DMS 273 (cell line): ENCODE measurements at regions not wholly inside any gene's neighbourhood (a gene's known extent, or its start where the extent isn't known, plus 50 kb on each side); places are given as distances from the start of the nearest gene placed in this dataset.
"Not testable (repeated sequence)": the region's sequence is repeated elsewhere in the genome, so short reads cannot be mapped to it uniquely, and the experiment has no call there.

ENCODE experiments used
- DNase-seq: peaks from one replicate; lab custom pipeline; 2025; ENCODE audit not compliant: unreplicated experiment; lab: John Stamatoyannopoulos, UW

- DNase-seq: peak; percentile 36
Measured at GRCh38 chr7:149637911-149638565, 135.3 kb downstream of the ZNF467 start.

- DNase-seq: peak; percentile 95
Measured at GRCh38 chr7:149635561-149636329, 137.6 kb downstream of the ZNF467 start.

- DNase-seq: no peak
Measured at GRCh38 chr7:149633976-149634945, 136.7 kb upstream of the ZNF746 start.

DNA sequence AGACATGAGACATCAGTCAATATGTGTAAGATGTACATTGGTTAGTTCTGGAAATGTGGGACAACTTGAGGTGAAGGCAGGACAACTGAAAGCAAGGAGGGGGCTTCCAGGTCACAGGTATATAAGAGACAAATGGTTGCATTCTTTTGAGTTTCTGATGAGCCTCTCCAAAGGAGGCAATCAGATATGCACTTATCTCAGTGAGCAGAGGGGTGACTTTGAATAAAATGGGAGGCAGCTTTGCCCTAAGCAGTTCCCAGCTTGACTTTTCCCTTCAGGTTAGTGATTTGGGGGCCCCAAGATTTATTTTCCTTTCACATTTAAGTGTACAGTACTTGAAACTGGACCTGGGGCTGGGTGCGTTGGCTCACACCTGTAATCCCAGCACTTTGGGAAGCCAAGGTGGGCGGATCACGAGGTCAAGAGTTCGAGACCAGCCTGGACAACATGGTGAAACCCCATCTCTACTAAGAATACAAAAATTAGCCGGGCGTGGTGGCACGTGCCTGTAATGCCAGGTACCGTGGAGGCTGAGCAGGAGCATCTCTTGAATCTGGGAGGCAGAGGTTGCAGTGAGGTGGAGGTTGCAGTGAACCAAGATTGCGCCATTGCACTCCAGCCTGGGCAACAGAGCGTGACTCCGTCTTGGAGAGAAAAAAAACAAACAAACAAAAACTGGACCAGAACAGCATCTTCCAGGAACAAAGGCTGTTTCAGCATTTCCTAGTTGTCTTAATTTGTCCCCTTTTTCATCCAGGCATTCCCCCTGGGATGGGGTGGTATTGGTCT is 130.9 kb upstream of the ZNF746 start:
- not testable (repeated sequence) for DNase-seq

GRCh38 chr7:149627911-149628310 is 130.3 kb upstream of the ZNF746 start:
- no peak for DNase-seq

- no peak for DNase-seq
Measured at GRCh38 chr7:149626972-149627371, 129.4 kb upstream of the ZNF746 start.

DNA sequence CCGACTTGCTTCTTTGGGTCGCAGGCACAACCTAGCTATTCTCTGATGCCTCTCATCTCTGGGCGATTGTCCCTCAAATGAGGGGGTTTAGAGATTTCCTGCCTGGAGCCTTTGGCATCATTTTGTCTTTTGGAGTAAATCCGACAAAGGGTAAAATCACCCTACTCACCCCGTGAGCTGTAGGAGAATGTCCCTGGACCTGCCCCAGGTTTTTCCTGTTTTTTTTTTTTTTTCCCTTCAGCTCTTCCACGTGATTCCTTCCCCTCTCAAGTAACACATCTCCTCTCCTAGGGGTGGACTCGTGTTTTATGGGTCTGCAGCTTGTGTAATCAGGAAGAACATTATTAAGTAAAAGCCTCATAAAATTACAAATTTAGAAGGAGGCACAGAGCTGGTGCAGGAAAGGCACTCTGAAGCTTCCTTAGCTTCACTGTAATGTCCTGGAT is 128.4 kb upstream of the ZNF746 start:
- DNase-seq: no peak

DNA sequence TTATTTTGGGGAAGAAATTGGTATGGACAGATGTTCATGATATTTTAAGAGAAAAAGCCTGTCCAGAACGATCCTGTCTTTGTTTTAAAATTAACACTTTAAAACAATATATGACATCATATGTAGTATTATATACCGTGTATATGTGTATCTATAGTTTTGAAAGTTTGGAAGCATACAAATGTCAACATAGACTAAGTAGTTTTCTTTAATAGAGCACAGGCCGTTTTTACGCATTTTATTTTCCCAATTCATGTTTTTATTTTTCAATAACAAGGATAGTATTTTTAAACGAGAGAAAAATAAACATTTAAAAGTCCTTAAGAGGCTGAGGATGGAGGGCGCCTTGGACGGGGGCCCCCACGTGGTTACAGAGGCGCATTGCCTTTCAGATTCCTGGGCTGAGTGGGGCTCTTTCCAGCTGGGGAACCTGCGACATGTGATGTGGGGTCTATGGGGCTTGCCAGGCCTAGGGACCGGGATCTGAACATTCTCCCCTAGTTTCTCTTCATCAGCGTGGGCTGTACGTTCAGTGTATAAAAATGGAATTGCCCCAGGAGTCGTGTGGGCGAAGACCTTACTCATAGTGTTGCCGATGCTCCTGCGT is 127.8 kb upstream of the ZNF746 start:
- DNase-seq: peak; percentile 90

GRCh38 chr7:149624419-149625339 is 127.1 kb upstream of the ZNF746 start:
- peak; percentile 98 for DNase-seq

- peak; percentile 73 for DNase-seq
Measured at GRCh38 chr7:149624006-149624405, 126.4 kb upstream of the ZNF746 start.

- DNase-seq: peak; percentile 71
Measured at GRCh38 chr7:149623262-149623997, 125.8 kb upstream of the ZNF746 start.

DNA sequence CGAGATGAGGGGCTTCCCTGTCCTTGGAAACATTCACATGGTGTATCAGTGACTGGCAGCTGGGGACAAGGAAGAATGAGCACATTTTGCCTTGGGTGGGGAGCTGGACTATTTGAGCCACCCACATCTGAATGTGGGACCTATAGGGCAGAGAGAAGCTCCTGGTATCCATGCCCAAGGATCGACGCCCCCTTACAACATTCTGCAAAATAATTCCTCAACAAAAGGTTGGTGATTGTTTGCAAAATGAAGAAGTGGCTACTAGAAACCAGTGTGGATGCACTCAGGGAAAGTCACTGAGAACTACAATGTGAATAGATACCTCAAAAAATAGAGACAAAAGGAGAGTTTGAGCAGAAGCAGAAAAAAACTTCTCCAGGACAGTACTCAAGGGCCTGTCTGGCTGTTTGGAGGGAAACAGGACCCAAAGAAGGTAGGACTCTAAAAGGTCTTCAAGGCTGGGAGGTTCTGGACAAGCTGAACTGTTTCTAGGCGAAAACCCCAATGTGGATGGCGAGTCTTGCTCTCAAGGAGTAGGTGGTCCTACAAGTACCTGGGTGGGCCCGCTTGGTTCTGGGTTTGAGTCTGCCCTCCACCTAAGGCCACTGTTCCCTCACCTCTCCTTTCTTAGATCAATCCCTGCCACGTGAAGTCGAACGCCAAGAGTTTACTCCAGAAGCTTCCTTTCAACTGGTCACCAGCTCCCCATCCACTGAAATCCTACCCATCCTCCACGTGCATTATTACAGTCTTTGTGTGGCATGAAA is 125.0 kb upstream of the ZNF746 start:
- DNase-seq: no peak

DNA sequence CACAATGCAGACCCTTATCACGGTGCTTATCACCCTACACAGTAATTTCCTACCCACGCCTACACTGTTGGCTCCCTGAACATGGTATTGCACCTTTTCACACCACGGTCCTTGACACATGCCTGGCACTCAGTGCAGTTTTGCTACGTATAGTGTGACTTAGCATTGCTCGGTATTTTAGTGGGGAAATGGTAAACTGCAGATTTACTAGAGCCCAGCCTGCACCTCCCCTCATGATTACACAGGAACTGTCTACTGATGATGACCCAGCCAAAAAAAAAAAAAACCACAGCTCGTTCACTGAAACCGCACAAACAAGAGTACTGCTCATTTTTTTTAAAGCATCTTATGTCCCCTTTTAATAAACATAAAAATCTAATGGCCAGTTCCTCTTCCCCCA is 124.2 kb upstream of the ZNF746 start:
- DNase-seq: no peak

DNA sequence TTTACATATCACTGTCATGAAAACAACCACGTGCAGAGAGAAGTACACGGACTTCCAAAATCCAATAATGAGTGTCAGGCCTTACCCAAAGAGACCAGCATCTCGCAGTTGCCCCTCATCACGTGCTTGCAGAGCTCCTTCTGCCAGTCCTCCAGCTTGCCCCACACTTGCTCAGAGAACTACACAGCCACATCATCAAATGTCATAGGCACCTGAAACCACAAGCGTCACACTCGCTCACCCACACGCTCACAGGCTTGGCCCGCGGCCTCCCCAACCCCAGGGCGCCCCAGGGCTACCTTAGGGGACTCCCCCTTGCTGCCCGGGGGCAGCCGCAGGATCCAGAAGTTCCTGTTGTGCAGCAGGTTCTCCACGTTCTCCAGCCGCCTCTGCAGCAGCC is 123.4 kb upstream of the ZNF746 start:
- no peak for DNase-seq

GRCh38 chr7:149616898-149617297 is 119.3 kb upstream of the ZNF746 start:
- no peak for DNase-seq

DNA sequence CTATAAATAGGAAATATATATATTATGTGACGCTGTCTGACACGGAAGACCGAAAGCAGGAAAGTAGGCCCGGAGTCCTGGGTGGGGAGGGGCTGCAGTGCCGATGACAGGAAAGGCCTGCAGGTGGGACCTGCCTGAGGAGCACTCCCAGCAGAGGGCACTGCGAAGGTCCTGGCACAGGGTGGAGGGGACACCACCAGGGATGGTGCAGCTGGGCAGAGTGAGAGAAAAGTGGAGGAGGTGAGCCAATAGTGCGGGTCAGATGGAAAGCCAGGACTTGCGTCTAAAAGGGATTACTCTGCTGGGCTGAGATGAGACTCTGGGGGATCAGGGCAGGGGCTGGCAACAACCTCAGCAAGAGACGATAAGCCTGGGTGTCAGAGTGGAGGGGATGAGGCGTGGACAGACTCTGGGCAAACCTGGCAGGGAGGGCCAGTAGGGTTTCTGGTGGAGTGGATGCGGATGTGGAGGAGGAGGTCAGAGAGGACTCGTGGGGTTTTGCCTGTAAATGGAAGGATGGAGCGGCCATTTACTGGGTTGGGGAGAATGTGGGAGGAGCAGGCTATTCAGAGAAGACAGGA is 118.2 kb upstream of the ZNF746 start:
- no peak for DNase-seq

- no peak for DNase-seq
Measured at GRCh38 chr7:149610441-149611011, 112.9 kb upstream of the ZNF746 start.
